DND-41 (cell line): ENCODE measurements at regions not wholly inside any gene's neighbourhood (a gene's known extent, or its start where the extent isn't known, plus 50 kb on each side); places are given as distances from the start of the nearest gene placed in this dataset.

Experiments
- CTCF ChIP-seq: IDR thresholded peaks from 2 replicates; pipeline ENCODE4 v1.5.1; 2012; ENCODE audit warnings: borderline replicate concordance, low read length, moderate library complexity, mild to moderate bottlenecking; ENCODE audit not compliant: poor library complexity, severe bottlenecking; ENCODE audit errors: extremely low read depth
- EZH2 ChIP-seq: IDR thresholded peaks from 3 replicates; pipeline ENCODE4 v1.6.1; 2012; ENCODE audit warnings: borderline replicate concordance, low read depth, mild to moderate bottlenecking, moderate library complexity, low read length, inconsistent platforms; ENCODE audit not compliant: severe bottlenecking

- TF ChIP-seq CTCF (no peak), EZH2 (no peak)
Measured at GRCh38 chr11:23944923-23945322, 551.9 kb upstream of the LUZP2 start.
